ENCODE measurements at regions not wholly inside any gene's neighbourhood (a gene's known extent, or its start where the extent isn't known, plus 50 kb on each side); places are given as distances from the start of the nearest gene placed in this dataset.
A peak's percentile ranks its signal among the peaks of the same experiment; 100 is the strongest.

- Histone ChIP-seq H3K4me1 (ENCODE audit: control insufficient read depth in 1 of 2, insufficient read depth in 2 of 2, low read length in 2 of 2) (no peaks in the 10 kb centered on the region), H3K27ac (ENCODE audit: low read length) (no peak overlapping the region), H3K27me3 (ENCODE audit: low read depth, low read length) (no peaks in the 10 kb centered on the region)
These were observed 765.4 kb downstream of the BRD1 start for GRCh38 chr22:49062155-49062801.

DNA sequence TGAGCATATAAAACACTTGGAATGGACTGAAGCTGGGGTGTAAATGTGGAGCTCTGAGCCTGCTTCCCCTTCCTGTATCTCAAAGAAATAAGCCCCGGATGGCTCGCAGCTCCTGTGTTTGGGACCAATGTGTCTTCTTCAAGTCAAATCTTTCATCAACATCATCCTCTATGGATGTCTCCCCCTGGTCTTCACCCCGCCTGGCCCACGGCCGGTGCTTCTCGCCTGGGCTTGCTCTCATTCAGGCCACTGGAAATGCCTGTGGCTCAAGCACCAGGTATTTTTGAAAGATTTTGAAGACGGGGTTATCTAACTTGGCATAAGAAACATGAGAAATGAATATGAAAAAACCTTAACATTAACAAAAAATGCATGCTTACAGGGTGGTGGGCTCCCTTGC lies 769.8 kb downstream of the BRD1 start:
- H3K4me3 ChIP-seq (ENCODE audit: low read depth in 1 of 2, low read length in 2 of 2) = no peak overlapping the region
- H3K36me3 ChIP-seq (ENCODE audit: control insufficient read depth in 1 of 2, insufficient read depth in 2 of 2, low read length in 2 of 2) = no peaks in the 10 kb centered on the region
- H3K9me3 ChIP-seq (ENCODE audit: control insufficient read depth in 1 of 2, low read length in 2 of 2) = no peaks in the 10 kb centered on the region
- no peak overlapping the region for H3K27ac ChIP-seq (ENCODE audit: low read length)
- no peaks in the 10 kb centered on the region for H3K27me3 ChIP-seq (ENCODE audit: low read depth, low read length)
- no peaks in the 10 kb centered on the region for H3K4me1 ChIP-seq (ENCODE audit: control insufficient read depth in 1 of 2, insufficient read depth in 2 of 2, low read length in 2 of 2)

More at GRCh38 chr22:49062155-49062801, 765.4 kb downstream of the BRD1 start:
- Histone ChIP-seq H3K9me3 (ENCODE audit: control insufficient read depth in 1 of 2, low read length in 2 of 2) (no peaks in the 10 kb centered on the region), H3K4me3 (ENCODE audit: low read depth in 1 of 2, low read length in 2 of 2) (no peak overlapping the region), H3K36me3 (ENCODE audit: control insufficient read depth in 1 of 2, insufficient read depth in 2 of 2, low read length in 2 of 2) (no peaks in the 10 kb centered on the region)

DNA sequence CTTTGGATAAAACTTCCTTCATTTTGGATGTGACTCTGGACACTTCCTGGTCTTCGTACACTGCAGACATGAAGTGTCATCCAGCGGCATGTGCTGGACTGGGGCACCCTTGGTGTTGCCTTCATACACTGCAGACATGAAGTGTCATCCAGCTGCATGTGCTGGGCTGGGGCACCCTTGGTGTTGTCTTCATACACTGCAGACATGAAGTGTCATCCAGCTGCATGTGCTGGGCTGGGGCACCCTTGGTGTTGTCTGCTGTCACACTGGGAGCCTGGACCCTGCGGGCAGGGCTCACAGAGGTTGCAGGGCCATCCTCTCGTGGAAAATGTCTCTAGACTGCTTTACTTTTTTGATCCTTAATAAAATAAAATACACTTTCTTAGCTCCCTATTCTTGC lies 771.4 kb downstream of the BRD1 start:
- no peaks in the 10 kb centered on the region for H3K4me1 ChIP-seq (ENCODE audit: control insufficient read depth in 1 of 2, insufficient read depth in 2 of 2, low read length in 2 of 2)
- no peak overlapping the region for H3K27ac ChIP-seq (ENCODE audit: low read length)
- no peaks in the 10 kb centered on the region for H3K27me3 ChIP-seq (ENCODE audit: low read depth, low read length)
- H3K4me3 ChIP-seq (ENCODE audit: low read depth in 1 of 2, low read length in 2 of 2) = no peak overlapping the region
- H3K36me3 ChIP-seq (ENCODE audit: control insufficient read depth in 1 of 2, insufficient read depth in 2 of 2, low read length in 2 of 2) = no peaks in the 10 kb centered on the region
- no peaks in the 10 kb centered on the region for H3K9me3 ChIP-seq (ENCODE audit: control insufficient read depth in 1 of 2, low read length in 2 of 2)

DNA sequence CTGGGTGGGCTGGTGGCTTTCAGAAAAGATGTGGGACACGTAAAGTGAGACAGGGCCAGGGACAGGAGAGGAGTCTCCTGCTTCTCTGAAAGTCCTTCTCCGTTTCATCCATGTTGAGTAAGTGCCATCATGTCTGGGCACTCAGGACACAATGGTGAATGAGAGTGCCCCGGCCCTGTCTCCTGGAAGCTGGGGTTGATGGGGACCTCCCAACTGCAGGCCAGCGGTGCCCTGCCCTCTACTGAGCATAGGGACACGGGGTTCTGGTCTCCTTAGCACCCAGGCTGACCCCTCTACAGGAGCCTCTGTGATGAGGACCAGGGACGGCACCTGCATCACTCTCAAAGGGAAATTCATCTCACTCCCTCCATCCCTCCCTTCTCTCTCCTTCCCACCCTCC lies 772.3 kb downstream of the BRD1 start:
- no peak overlapping the region for H3K27ac ChIP-seq (ENCODE audit: low read length)
- no peaks in the 10 kb centered on the region for H3K9me3 ChIP-seq (ENCODE audit: control insufficient read depth in 1 of 2, low read length in 2 of 2)
- H3K36me3 ChIP-seq (ENCODE audit: control insufficient read depth in 1 of 2, insufficient read depth in 2 of 2, low read length in 2 of 2) = no peaks in the 10 kb centered on the region
- no peaks in the 10 kb centered on the region for H3K4me1 ChIP-seq (ENCODE audit: control insufficient read depth in 1 of 2, insufficient read depth in 2 of 2, low read length in 2 of 2)
- H3K4me3 ChIP-seq (ENCODE audit: low read depth in 1 of 2, low read length in 2 of 2) = no peak overlapping the region
- H3K27me3 ChIP-seq (ENCODE audit: low read depth, low read length) = no peaks in the 10 kb centered on the region

DNA sequence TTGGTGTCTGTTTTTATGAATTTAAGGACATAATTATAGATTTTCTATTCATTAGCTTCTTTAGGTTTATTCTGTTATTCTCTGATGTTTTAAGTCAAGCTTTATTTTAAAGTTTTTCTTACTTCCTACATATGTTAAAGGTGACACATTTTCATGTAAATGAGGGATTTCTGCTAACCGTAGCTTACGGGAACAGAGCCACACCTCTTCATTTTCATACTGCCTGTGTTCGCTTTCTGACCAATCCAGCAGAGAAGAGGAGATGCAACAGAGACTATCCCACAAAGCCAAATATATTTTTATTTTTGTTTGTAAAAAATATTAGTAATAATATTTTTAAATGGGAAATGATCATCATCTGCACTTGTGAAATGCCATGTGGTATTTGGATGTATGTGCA lies 774.1 kb downstream of the BRD1 start:
- no peak overlapping the region for H3K27ac ChIP-seq (ENCODE audit: low read length)
- no peaks in the 10 kb centered on the region for H3K9me3 ChIP-seq (ENCODE audit: control insufficient read depth in 1 of 2, low read length in 2 of 2)
- no peaks in the 10 kb centered on the region for H3K4me1 ChIP-seq (ENCODE audit: control insufficient read depth in 1 of 2, insufficient read depth in 2 of 2, low read length in 2 of 2)
- H3K4me3 ChIP-seq (ENCODE audit: low read depth in 1 of 2, low read length in 2 of 2) = no peak overlapping the region
- H3K36me3 ChIP-seq (ENCODE audit: control insufficient read depth in 1 of 2, insufficient read depth in 2 of 2, low read length in 2 of 2) = no peaks in the 10 kb centered on the region
- no peaks in the 10 kb centered on the region for H3K27me3 ChIP-seq (ENCODE audit: low read depth, low read length)

DNA sequence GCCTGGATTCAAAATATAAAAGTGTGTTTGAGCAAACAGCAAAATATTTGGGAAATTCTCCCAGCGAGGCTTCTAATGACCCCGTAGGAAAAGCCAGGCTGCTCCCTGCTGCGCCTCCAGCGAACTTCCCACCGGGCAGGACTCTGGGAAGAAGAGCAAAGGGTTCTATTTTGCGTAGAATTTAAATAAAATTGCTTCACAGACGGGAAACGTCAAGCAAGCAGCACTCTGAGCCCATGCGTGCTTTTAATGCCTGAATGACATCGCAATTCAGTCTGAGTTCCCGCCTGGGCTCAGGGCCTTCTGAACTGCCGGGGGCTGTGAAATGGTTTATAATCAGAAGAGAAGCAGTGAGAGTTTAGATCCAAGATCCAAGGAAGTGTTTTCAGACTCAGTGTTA lies 775.1 kb downstream of the BRD1 start:
- H3K36me3 ChIP-seq (ENCODE audit: control insufficient read depth in 1 of 2, insufficient read depth in 2 of 2, low read length in 2 of 2) = no peaks in the 10 kb centered on the region
- no peaks in the 10 kb centered on the region for H3K9me3 ChIP-seq (ENCODE audit: control insufficient read depth in 1 of 2, low read length in 2 of 2)
- H3K4me1 ChIP-seq (ENCODE audit: control insufficient read depth in 1 of 2, insufficient read depth in 2 of 2, low read length in 2 of 2) = no peaks in the 10 kb centered on the region
- no peaks in the 10 kb centered on the region for H3K27me3 ChIP-seq (ENCODE audit: low read depth, low read length)
- H3K4me3 ChIP-seq (ENCODE audit: low read depth in 1 of 2, low read length in 2 of 2) = peak overlapping the region; percentile 48 to 63
- H3K27ac ChIP-seq (ENCODE audit: low read length) = no peak overlapping the region

DNA sequence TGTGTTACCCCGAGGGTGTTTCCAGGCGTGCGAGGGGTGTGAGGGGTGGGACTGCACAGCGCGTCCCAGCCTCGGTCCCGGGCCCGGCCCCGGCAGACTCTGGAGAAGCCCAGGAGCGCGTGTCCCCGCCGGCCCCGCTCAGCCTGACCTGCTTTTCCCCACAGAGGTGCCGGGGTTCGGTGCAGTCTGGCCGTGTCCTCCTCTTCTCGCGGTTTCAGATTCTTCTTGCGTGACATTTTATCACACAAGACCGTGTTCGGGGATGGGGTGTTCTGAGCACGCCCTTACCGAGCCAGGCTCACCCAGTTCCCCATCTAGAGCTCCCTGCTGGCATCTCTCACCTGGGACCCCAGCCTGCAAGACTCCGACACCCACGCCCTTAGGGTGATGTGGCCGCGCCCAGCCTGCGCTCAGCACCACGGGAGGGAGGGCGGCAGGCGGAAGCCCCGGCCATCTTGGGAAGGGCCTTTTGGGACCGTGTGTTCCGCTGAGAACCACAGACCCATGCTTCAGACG lies 775.6 kb downstream of the BRD1 start:
- no peaks in the 10 kb centered on the region for H3K9me3 ChIP-seq (ENCODE audit: control insufficient read depth in 1 of 2, low read length in 2 of 2)
- H3K27ac ChIP-seq (ENCODE audit: low read length) = no peak overlapping the region
- no peaks in the 10 kb centered on the region for H3K4me1 ChIP-seq (ENCODE audit: control insufficient read depth in 1 of 2, insufficient read depth in 2 of 2, low read length in 2 of 2)
- H3K4me3 ChIP-seq (ENCODE audit: low read depth in 1 of 2, low read length in 2 of 2) = peak overlapping the region; percentile 48 to 63
- H3K27me3 ChIP-seq (ENCODE audit: low read depth, low read length) = no peaks in the 10 kb centered on the region
- H3K36me3 ChIP-seq (ENCODE audit: control insufficient read depth in 1 of 2, insufficient read depth in 2 of 2, low read length in 2 of 2) = no peaks in the 10 kb centered on the region

GRCh38 chr22:49051491-49052022 lies 776.1 kb downstream of the BRD1 start:
- Histone ChIP-seq H3K4me1 (ENCODE audit: control insufficient read depth in 1 of 2, insufficient read depth in 2 of 2, low read length in 2 of 2) (no peaks in the 10 kb centered on the region), H3K36me3 (ENCODE audit: control insufficient read depth in 1 of 2, insufficient read depth in 2 of 2, low read length in 2 of 2) (no peaks in the 10 kb centered on the region), H3K27ac (ENCODE audit: low read length) (no peak overlapping the region), H3K9me3 (ENCODE audit: control insufficient read depth in 1 of 2, low read length in 2 of 2) (no peaks in the 10 kb centered on the region), H3K4me3 (ENCODE audit: low read depth in 1 of 2, low read length in 2 of 2) (peak overlapping the region; percentile 48 to 63), H3K27me3 (ENCODE audit: low read depth, low read length) (no peaks in the 10 kb centered on the region)

DNA sequence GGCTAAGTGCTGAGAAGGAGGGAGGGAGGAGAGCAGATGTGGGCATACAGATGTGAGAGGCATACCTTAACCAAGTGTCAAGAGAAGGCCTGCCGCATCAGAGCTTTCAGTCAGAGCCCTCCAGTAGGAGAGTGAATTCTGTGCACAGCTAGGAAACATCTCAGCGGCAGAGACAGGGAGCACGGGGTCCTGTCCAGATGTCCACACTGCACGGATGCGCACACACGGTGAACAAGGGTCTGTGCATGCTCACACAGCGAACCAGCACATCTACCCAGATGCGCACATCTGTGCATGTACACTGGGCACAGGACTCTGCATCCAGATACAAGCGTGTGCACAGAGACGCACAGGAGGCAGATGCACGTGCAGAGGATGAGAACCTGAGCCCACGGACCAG lies 778.0 kb downstream of the BRD1 start:
- Histone ChIP-seq H3K9me3 (ENCODE audit: control insufficient read depth in 1 of 2, low read length in 2 of 2) (no peaks in the 10 kb centered on the region), H3K4me3 (ENCODE audit: low read depth in 1 of 2, low read length in 2 of 2) (no peak overlapping the region), H3K27ac (ENCODE audit: low read length) (no peak overlapping the region), H3K36me3 (ENCODE audit: control insufficient read depth in 1 of 2, insufficient read depth in 2 of 2, low read length in 2 of 2) (no peaks in the 10 kb centered on the region), H3K4me1 (ENCODE audit: control insufficient read depth in 1 of 2, insufficient read depth in 2 of 2, low read length in 2 of 2) (no peaks in the 10 kb centered on the region), H3K27me3 (ENCODE audit: low read depth, low read length) (no peaks in the 10 kb centered on the region)

GRCh38 chr22:49048591-49048990 lies 779.1 kb downstream of the BRD1 start:
- H3K36me3 ChIP-seq (ENCODE audit: control insufficient read depth in 1 of 2, insufficient read depth in 2 of 2, low read length in 2 of 2) = no peaks in the 10 kb centered on the region
- H3K27me3 ChIP-seq (ENCODE audit: low read depth, low read length) = no peaks in the 10 kb centered on the region
- no peaks in the 10 kb centered on the region for H3K9me3 ChIP-seq (ENCODE audit: control insufficient read depth in 1 of 2, low read length in 2 of 2)
- no peak overlapping the region for H3K4me3 ChIP-seq (ENCODE audit: low read depth in 1 of 2, low read length in 2 of 2)
- H3K27ac ChIP-seq (ENCODE audit: low read length) = no peak overlapping the region
- H3K4me1 ChIP-seq (ENCODE audit: control insufficient read depth in 1 of 2, insufficient read depth in 2 of 2, low read length in 2 of 2) = no peaks in the 10 kb centered on the region

DNA sequence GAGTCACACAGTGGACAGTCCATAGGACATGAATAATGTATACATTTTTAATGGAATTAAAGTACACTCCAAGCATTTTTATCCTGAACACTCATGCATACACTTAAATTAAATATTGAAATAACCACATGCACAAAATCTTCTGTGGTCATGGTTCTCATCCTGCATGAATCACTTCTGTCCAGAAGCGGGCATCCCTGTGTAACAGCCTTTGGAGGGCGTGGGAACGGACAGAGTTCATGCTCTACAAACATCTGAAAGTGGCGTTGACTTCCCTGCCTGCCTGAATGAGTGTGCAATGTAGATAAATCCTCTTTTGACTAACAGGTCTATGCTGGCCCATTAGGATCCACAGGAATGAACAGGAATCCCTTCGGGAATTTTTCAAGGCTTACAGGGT lies 780.2 kb downstream of the BRD1 start:
- H3K27ac ChIP-seq (ENCODE audit: low read length) = no peak overlapping the region
- H3K4me1 ChIP-seq (ENCODE audit: control insufficient read depth in 1 of 2, insufficient read depth in 2 of 2, low read length in 2 of 2) = no peaks in the 10 kb centered on the region
- H3K27me3 ChIP-seq (ENCODE audit: low read depth, low read length) = no peaks in the 10 kb centered on the region
- H3K36me3 ChIP-seq (ENCODE audit: control insufficient read depth in 1 of 2, insufficient read depth in 2 of 2, low read length in 2 of 2) = no peaks in the 10 kb centered on the region
- no peaks in the 10 kb centered on the region for H3K9me3 ChIP-seq (ENCODE audit: control insufficient read depth in 1 of 2, low read length in 2 of 2)
- H3K4me3 ChIP-seq (ENCODE audit: low read depth in 1 of 2, low read length in 2 of 2) = no peak overlapping the region

All from muscle layer of duodenum (tissue), 2 donors.